AG09309 (cell line): ENCODE measurements at regions not wholly inside any gene's neighbourhood (a gene's known extent, or its start where the extent isn't known, plus 50 kb on each side); places are given as distances from the start of the nearest gene placed in this dataset.
A peak's percentile ranks its signal among the peaks of the same experiment; 100 is the strongest.

Experiments
- DNase-seq: peaks from one replicate; pipeline ENCODE4 v3.0.0-alpha.2; 2010; ENCODE audit warnings: low read depth
- H3K4me3 ChIP-seq: 2 replicates; pipeline ENCODE4 v1.5.1; 2011; ENCODE audit warnings: mild to moderate bottlenecking, low read depth, low read length, moderate library complexity; ENCODE audit not compliant: control insufficient read depth
- CTCF ChIP-seq: IDR thresholded peaks from 2 replicates; pipeline ENCODE4 v1.5.1; 2011; ENCODE audit warnings: mild to moderate bottlenecking, low read depth, low read length, inconsistent platforms; ENCODE audit not compliant: insufficient read depth, control insufficient read depth; ENCODE audit errors: missing control alignments

GRCh38 chr2:150280231-150280630 is 207.2 kb downstream of the RND3 start:
- no peak overlapping the region for H3K4me3 ChIP-seq
- peak; percentile 90 for DNase-seq
- TF ChIP-seq CTCF: no peak

GRCh38 chr2:150279686-150280085 is 207.8 kb downstream of the RND3 start:
- no peak for DNase-seq
- no peak overlapping the region for H3K4me3 ChIP-seq
- no peak for TF ChIP-seq CTCF

GRCh38 chr2:150276737-150277136 is 210.7 kb downstream of the RND3 start:
- no peak overlapping the region for H3K4me3 ChIP-seq
- no peak for DNase-seq
- TF ChIP-seq CTCF: no peak

GRCh38 chr2:150274108-150274507 is 213.4 kb downstream of the RND3 start:
- TF ChIP-seq CTCF: no peak
- H3K4me3 ChIP-seq: no peak overlapping the region
- no peak for DNase-seq

- peak; percentile 75 for DNase-seq
- H3K4me3 ChIP-seq: no peak overlapping the region
- no peak for TF ChIP-seq CTCF
These were observed 215.3 kb downstream of the RND3 start for GRCh38 chr2:150271952-150272802.

GRCh38 chr2:150267651-150268415 is 219.6 kb downstream of the RND3 start:
- DNase-seq: no peak
- no peak overlapping the region for H3K4me3 ChIP-seq
- TF ChIP-seq CTCF: no peak
